ENCODE measurements at regions not wholly inside any gene's neighbourhood (a gene's known extent, or its start where the extent isn't known, plus 50 kb on each side); places are given as distances from the start of the nearest gene placed in this dataset.

- no peak overlapping the region for H3K4me3 ChIP-seq
- TF ChIP-seq POLR2A (IDR thresholded peaks at IDR 0.05): no peak
- TF ChIP-seq CTCF (IDR thresholded peaks at IDR 0.05): no peak
- ATAC-seq: no peak
- no peaks in the 10 kb centered on the region for H3K9me3 ChIP-seq
- WGBS (ENCODE audit: insufficient coverage, low coverage, low lambda C conversion rate, missing lambda C conversion rate): 54% methylated on average over 8 of the region's 9 CpGs
- DNase-seq: no peak
- H3K4me1 ChIP-seq: no peaks in the 10 kb centered on the region
- intact Hi-C loops (cut with DNase I): no loop called here
- H3K36me3 ChIP-seq: no peaks in the 10 kb centered on the region
- H3K27ac ChIP-seq: no peak overlapping the region
- H3K27me3 ChIP-seq: no peaks in the 10 kb centered on the region
Observed at GRCh38 chr7:67423065-67423464, 426.4 kb downstream of the TYW1 start.

GRCh38 chr7:67426654-67427053, 430.0 kb downstream of the TYW1 start:
- intact Hi-C loops (cut with DNase I): no loop called here
- no peaks in the 10 kb centered on the region for H3K36me3 ChIP-seq
- H3K4me1 ChIP-seq: no peaks in the 10 kb centered on the region
- TF ChIP-seq CTCF (IDR thresholded peaks at IDR 0.05): no peak
- no peak for TF ChIP-seq POLR2A (IDR thresholded peaks at IDR 0.05)
- 61% methylated on average over 3 of the region's 3 CpGs for WGBS (ENCODE audit: insufficient coverage, low coverage, low lambda C conversion rate, missing lambda C conversion rate)
- no peaks in the 10 kb centered on the region for H3K9me3 ChIP-seq
- H3K4me3 ChIP-seq: no peak overlapping the region
- ATAC-seq (no peak), DNase-seq (no peak)
- no peaks in the 10 kb centered on the region for H3K27me3 ChIP-seq
- H3K27ac ChIP-seq: no peak overlapping the region

GRCh38 chr7:67429735-67430134, 433.1 kb downstream of the TYW1 start:
- no peak for ATAC-seq
- H3K27me3 ChIP-seq: no peaks in the 10 kb centered on the region
- no peaks in the 10 kb centered on the region for H3K9me3 ChIP-seq
- H3K36me3 ChIP-seq: no peaks in the 10 kb centered on the region
- DNase-seq: no peak
- H3K4me1 ChIP-seq: no peaks in the 10 kb centered on the region
- TF ChIP-seq CTCF (IDR thresholded peaks at IDR 0.05): no peak
- TF ChIP-seq POLR2A (IDR thresholded peaks at IDR 0.05): no peak
- no peak overlapping the region for H3K27ac ChIP-seq
- H3K4me3 ChIP-seq: no peak overlapping the region
- 61% methylated on average over 4 of the region's 4 CpGs for WGBS (ENCODE audit: insufficient coverage, low coverage, low lambda C conversion rate, missing lambda C conversion rate)
- intact Hi-C loops (cut with DNase I): no loop called here

- intact Hi-C loops (cut with DNase I): no loop called here
- Histone ChIP-seq H3K4me3 (no peak overlapping the region), H3K27me3 (no peaks in the 10 kb centered on the region), H3K27ac (no peak overlapping the region), H3K36me3 (no peaks in the 10 kb centered on the region), H3K4me1 (no peaks in the 10 kb centered on the region), H3K9me3 (no peaks in the 10 kb centered on the region)
- no peak for DNase-seq
- no peak for TF ChIP-seq POLR2A (IDR thresholded peaks at IDR 0.05)
- TF ChIP-seq CTCF (IDR thresholded peaks at IDR 0.05): no peak
- WGBS (ENCODE audit: insufficient coverage, low coverage, low lambda C conversion rate, missing lambda C conversion rate): 59% methylated on average over 8 of the region's 10 CpGs
- ATAC-seq: no peak
Observed at GRCh38 chr7:67432536-67433234, 436.1 kb downstream of the TYW1 start.
